ENCODE measurements at regions not wholly inside any gene's neighbourhood (a gene's known extent, or its start where the extent isn't known, plus 50 kb on each side); places are given as distances from the start of the nearest gene placed in this dataset.
"Not testable (repeated sequence)": the region's sequence is repeated elsewhere in the genome, so short reads cannot be mapped to it uniquely, and the experiment has no call there.

DNA sequence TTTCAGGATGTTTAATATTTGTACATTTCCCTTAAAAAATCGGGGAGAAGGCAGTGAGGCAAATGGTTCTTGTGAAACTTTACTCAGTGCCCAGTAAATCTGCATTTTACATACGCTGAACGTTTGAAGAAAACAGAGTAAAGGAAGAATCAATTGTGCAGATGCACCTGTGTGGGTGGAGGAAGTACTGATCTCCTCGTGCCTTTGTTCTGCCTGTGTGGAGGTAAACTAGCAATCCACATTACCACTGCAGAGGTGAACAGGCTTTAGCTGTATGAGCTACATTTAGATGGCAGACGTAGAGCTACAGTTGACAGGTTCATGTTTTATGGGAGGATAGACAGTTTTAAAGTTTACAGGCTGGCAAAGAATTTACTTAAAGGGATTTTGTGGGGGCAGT is 62.7 kb upstream of the VIPR2 start:
- DNase-seq: no peak

- no peak for DNase-seq
These were observed 61.2 kb upstream of the VIPR2 start for GRCh38 chr7:159205833-159206232.

DNA sequence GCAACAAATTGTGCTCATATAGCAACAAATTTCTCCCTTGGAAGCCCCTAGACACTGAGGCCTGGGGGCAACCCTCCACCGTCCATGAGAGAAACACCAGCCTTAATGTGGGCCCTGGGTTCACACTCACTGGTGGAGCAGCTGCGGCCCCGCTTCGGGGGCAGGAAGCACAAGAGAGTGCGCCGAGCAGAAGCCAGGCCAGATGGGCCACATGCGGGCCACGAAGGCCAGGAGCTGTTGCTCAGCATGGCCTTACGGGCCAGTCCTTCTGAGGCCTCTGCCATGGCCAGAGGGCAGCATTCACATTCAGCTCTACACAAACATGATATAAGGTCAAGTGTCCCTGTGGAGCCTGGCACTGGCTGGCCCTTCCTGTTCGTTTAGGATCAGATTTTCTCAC is 60.0 kb upstream of the VIPR2 start:
- DNase-seq: no peak

DNA sequence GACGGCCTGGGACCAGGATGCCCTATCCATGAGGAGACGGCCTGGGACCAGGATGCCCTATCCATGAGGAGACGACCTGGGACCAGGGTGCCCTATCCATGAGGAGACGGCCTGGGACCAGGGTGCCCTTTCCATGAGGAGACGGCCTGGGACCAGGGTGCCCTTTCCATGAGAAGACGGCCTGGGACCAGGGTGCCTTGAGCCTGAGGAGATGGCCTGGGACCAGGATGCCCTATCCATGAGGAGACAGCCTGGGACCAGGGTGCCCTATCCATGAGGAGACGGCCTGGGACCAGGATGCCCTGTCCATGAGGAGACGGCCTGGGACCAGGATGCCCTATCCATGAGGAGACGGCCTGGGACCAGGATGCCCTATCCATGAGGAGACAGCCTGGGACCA is 58.6 kb upstream of the VIPR2 start:
- DNase-seq: not testable (repeated sequence)

DNA sequence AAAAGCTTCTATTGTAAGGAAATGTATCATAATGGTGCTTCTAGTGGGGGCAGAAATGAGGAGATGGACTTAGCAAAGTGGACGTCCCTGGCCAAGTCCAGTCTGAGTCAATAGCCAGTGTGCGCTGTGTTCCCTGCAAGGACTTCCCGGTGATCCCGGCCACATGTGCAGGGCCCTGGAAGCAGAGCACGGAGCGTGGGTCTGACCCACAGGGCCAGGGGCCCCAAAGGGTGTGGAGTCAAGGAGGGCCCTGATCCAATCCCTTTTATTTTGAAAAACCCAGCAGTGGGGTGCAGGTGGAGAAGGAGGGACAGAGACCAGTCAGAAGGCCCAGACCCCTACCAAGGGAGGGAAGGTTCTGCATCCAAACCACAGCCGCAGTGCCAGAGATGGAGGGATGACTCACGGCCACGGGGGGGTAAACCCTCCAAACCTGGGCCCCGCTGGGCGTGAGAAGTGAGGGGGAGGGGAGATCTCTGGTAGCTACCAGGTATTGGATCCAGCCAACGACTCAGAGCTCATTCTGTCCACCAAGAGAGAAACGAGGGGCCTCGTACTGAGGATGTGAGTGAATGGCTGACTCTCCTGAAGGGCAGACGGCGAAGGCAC is 57.2 kb upstream of the VIPR2 start:
- DNase-seq: no peak

GRCh38 chr7:159200421-159200820 is 55.8 kb upstream of the VIPR2 start:
- no peak for DNase-seq

DNA sequence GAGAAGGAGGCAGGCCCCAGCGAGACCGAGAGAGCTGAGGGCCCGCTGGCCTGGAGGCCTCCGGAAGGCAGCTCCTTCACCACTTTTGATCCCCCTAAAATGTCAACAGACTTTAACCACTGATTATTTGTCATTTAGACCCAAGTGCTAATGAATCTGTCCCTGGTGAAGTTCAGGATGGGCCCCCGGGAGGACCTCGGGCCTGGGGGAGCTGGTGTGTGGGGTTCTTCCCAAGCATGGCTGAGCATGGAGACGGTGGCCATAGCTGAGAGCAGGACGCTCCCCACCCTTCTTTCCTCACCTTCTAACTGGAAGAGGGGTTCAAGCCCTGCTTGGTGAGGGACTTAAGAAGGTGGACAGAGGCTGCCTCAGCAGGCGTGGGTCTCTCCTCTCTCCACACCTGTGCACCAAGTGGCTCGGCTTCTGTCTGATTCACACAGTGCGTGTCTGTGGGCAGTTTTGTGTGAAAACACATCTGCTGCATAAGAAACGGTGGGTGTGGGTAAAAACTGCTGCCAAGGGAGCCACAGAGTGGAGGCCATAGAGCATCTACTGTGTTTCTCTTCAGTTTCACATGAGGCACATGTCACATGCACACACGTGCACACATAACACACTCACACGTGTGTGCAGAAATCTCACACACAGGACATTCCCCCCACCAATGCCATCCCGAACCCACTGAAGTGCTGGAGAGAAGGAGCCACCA is 53.5 kb upstream of the VIPR2 start:
- DNase-seq: no peak

DNA sequence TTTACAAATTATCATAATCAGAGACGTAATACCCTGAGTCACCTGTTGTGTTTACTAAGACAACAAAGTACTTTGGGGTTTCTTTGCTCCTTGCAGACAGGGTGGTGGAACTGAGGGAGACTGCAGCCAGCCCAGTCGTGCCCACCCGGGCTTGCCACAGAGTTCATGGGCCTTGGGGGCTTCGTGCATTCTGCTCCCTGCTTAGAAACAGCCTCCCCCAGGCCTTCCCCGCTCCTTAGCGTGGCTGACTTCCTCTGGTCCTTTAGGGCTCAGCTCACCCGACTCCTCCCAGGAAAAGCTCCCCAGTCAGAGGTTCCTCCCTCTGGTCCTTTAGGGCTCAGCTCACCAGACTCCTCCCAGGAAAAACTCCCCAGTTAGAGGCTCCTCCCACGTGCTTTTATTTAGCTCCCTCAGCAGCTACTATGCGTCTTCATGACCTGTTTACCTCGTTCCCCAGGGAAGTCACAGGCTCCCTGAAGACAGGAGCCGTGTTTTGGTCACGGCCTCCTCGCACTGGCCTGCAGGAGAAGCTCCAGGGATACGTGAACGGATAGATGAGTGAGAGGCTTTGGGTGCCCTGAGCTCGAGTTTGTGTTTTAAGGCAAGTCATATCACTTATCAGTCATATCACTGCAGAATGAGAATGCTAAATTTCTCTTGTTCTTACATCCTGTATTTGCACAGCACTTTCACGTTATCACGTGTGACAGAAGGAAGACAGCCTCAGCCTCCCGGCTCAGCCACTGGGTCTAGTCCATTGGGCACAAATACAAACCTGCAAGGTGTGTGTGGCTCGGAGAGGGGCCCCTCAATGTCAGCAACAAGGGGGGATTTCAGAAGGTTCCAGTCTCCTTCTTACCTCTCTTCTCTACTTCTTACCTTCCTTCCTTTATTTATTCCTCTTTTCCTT is 52.7 kb upstream of the VIPR2 start:
- peak; percentile 19 for DNase-seq

DNA sequence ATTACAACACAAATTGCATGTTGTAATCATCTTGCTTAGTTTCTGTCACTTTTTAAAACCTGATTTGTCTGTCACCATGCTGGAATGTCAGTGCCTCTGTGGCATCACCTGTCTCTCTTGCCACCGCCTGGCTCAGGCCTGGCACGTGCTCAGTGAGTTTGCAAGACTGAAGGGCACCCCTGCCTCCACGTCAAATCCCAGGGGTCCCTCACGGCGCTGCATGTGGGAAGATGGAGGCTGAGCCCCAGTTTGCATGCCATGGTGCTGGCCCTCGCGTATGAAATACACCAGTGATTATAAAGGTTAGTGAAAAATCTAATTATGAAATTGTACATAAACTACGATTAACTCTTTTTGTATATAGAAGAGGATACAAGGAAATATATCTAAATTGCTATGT is 51.9 kb upstream of the VIPR2 start:
- no peak for DNase-seq

DNA sequence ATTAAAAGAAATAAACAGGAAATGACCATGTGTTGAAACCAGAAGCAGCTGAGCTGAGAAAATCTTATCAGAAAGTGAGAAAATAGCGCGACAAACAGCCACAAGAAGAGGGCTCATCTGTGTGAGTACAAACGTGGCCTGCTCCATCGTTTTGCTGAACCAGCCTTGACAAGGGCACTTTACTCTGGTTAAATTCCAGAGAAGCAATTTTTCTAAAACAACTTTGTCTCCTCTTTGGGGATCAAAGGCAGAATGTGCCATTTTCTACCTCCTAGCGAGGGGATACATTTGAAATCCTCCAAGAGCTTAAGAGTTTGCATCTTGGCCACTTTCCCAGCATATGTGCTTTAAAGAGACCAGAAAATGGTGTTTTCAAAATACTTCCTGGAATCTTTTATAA is 51.3 kb upstream of the VIPR2 start:
- no peak for DNase-seq
